A673 (cell line): ENCODE measurements at regions not wholly inside any gene's neighbourhood (a gene's known extent, or its start where the extent isn't known, plus 50 kb on each side); places are given as distances from the start of the nearest gene placed in this dataset.

Experiments
- BruUV-seq: library from RNA; stranded (reverse); fragments of 400-500 nt; replicated peaks from 2 replicates; lab custom pipeline; 2021; lab: Mats Ljungman, UMichigan
- CTCF ChIA-PET: fragments of 300-600 bp; sonication (Branson Sonifier 250); formaldehyde crosslinking; loops from one replicate; lab custom pipeline; 2022; ENCODE audit warnings: antibody characterized with exemption; lab: Charles Lee
- POLR2A ChIA-PET: fragments of 300-600 bp; sonication (Branson Sonifier 250); formaldehyde crosslinking; loops from one replicate; lab custom pipeline; 2022; ENCODE audit warnings: antibody characterized with exemption; ENCODE audit not compliant: low non-redundant PET; lab: Charles Lee
- DNase-seq: peaks from one replicate; pipeline ENCODE4 v3.0.0-alpha.2; 2015; ENCODE audit warnings: low spot score
- H3K27ac ChIP-seq: fragments of 200-600 bp; sonication (generic); 2 replicates; pipeline ENCODE4 v1.5.1; 2016; ENCODE audit warnings: mixed run types, low read depth, mild to moderate bottlenecking, mixed read lengths, antibody characterized with exemption, low read length; ENCODE audit not compliant: poor library complexity, severe bottlenecking
- H3K27me3 ChIP-seq: fragments of 200-600 bp; sonication (generic); replicated peaks from 2 replicates; pipeline ENCODE4 v1.6.1; 2017; ENCODE audit warnings: mixed run types, low read depth, mild to moderate bottlenecking, mixed read lengths, antibody characterized with exemption, low read length; ENCODE audit not compliant: insufficient read depth, poor library complexity
- H3K36me3 ChIP-seq: fragments of 200-600 bp; sonication (generic); 2 replicates; pipeline ENCODE4 v1.6.1; 2016; ENCODE audit warnings: mixed run types, mild to moderate bottlenecking, mixed read lengths, antibody characterized with exemption, low read length; ENCODE audit not compliant: insufficient read depth, poor library complexity, severe bottlenecking
- H3K4me1 ChIP-seq: fragments of 200-600 bp; sonication (generic); 2 replicates; pipeline ENCODE4 v1.6.1; 2017; ENCODE audit warnings: mixed run types, mild to moderate bottlenecking, mixed read lengths, antibody characterized with exemption, low read length; ENCODE audit not compliant: insufficient read depth, poor library complexity, severe bottlenecking
- H3K4me3 ChIP-seq: fragments of 200-600 bp; sonication (generic); 2 replicates; pipeline ENCODE4 v1.5.1; 2016; ENCODE audit warnings: low read depth, mixed run types, mild to moderate bottlenecking, mixed read lengths, low read length; ENCODE audit not compliant: poor library complexity, severe bottlenecking
- H3K9me3 ChIP-seq: fragments of 200-600 bp; sonication (generic); 2 replicates; pipeline ENCODE4 v1.6.1; 2016; ENCODE audit warnings: mixed run types, low read depth, mild to moderate bottlenecking, mixed read lengths, antibody characterized with exemption, low read length; ENCODE audit not compliant: poor library complexity, severe bottlenecking
- EZH2 ChIP-seq: fragments of 200-600 bp; sonication (generic); IDR thresholded peaks from 2 replicates; pipeline ENCODE4 v1.6.1; 2017; ENCODE audit warnings: borderline replicate concordance, low read depth, mild to moderate bottlenecking, mixed read lengths, antibody characterized with exemption, low read length; ENCODE audit not compliant: poor library complexity, severe bottlenecking
- intact Hi-C: fragments of 100-400 bp; cut with micrococcal nuclease; formaldehyde crosslinking; loops from one replicate; pipeline ENCODE4 v1.10.0; 2022; ENCODE audit not compliant: unreplicated experiment
- TF ChIP-seq, protein P1 (sequence below): fragments of 300-800, 200-600 bp; sonication (generic); conservative IDR thresholded peaks from 2 replicates; pipeline ENCODE4 v1.5.1; 2017; ENCODE audit warnings: low read depth, mild to moderate bottlenecking, antibody characterized with exemption, low read length, moderate library complexity, mixed read lengths

DNA sequence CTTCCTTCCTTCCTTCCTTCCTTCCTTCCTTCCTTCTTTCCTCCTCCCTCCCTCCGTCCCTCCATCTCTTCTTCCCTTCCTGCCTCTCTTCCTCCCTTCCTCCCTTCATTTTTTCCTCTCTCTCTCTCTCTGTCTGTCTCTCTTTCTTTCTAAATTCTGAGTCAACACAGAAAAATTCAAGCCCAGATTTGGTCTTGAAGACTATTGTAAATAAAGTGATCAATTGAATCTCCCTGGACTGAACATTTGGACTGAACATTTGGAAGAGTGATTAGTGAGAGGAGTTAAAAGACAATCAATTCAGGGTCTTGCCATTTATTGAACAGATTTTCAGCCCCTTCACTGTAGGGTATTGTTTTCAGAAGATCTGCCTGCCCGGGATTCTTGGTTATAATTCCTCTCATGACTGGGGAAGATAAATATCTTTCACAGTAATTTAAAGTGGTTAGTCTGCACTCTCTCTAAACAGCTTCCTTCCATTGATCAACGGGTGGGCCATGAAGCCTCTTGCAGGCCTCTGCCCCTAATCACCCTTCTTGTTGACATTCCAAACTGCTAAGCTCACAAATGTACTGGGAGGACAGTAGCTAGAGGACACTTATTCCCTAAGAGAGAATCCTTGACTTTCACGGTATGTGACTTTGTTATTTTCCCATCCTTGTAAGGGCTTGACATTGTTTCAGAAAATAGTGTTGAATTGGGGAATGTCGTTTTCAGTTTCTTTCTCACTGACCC, 101.7 kb upstream of the BMP2 start:
- BruUV-seq: no TSS peak
- TF ChIP-seq EZH2: no peak
- TF ChIP-seq, protein P1, sequence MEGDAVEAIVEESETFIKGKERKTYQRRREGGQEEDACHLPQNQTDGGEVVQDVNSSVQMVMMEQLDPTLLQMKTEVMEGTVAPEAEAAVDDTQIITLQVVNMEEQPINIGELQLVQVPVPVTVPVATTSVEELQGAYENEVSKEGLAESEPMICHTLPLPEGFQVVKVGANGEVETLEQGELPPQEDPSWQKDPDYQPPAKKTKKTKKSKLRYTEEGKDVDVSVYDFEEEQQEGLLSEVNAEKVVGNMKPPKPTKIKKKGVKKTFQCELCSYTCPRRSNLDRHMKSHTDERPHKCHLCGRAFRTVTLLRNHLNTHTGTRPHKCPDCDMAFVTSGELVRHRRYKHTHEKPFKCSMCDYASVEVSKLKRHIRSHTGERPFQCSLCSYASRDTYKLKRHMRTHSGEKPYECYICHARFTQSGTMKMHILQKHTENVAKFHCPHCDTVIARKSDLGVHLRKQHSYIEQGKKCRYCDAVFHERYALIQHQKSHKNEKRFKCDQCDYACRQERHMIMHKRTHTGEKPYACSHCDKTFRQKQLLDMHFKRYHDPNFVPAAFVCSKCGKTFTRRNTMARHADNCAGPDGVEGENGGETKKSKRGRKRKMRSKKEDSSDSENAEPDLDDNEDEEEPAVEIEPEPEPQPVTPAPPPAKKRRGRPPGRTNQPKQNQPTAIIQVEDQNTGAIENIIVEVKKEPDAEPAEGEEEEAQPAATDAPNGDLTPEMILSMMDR: no peak
- no peak for DNase-seq
- intact Hi-C loops: no loop called here
- no peaks in the 10 kb centered on the region for H3K4me1 ChIP-seq
- H3K27ac ChIP-seq: no peak overlapping the region
- H3K9me3 ChIP-seq: no peaks in the 10 kb centered on the region
- ChIA-PET POLR2A (no interaction called here), CTCF (no interaction called here)
- H3K36me3 ChIP-seq: no peaks in the 10 kb centered on the region
- H3K27me3 ChIP-seq: no peaks in the 10 kb centered on the region
- no peak overlapping the region for H3K4me3 ChIP-seq

DNA sequence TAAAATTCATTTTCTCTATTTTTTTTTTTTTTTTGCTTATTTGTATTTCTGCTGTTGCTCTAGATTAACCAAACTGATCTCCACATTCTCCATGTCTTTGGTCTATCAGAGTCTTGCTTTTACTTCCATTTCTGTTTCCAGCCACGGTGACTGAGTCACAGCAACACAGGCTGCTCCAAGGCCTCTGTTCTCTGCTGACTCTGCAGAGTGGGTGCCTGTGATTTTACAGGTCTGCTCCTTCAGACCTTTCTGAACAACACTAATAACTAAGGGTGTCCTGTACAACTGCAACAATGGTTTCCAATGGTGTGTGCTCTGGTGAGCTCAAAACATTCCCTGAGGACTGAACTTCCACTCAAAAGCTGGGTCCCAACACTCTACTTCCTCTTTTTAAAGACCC, 102.3 kb upstream of the BMP2 start:
- no peaks in the 10 kb centered on the region for H3K4me1 ChIP-seq
- intact Hi-C loops: no loop called here
- H3K9me3 ChIP-seq: no peaks in the 10 kb centered on the region
- no peak for DNase-seq
- TF ChIP-seq, protein P1: no peak
- TF ChIP-seq EZH2: no peak
- no TSS peak for BruUV-seq
- POLR2A ChIA-PET: no interaction called here
- H3K36me3 ChIP-seq: no peaks in the 10 kb centered on the region
- no peak overlapping the region for H3K4me3 ChIP-seq
- CTCF ChIA-PET: no interaction called here
- H3K27ac ChIP-seq: no peak overlapping the region
- H3K27me3 ChIP-seq: no peaks in the 10 kb centered on the region

GRCh38 chr20:6664574-6664973, 102.9 kb upstream of the BMP2 start:
- POLR2A ChIA-PET: no interaction called here
- Histone ChIP-seq H3K27me3 (no peaks in the 10 kb centered on the region), H3K27ac (no peak overlapping the region), H3K9me3 (no peaks in the 10 kb centered on the region), H3K4me3 (no peak overlapping the region), H3K4me1 (no peaks in the 10 kb centered on the region), H3K36me3 (no peaks in the 10 kb centered on the region)
- no peak for TF ChIP-seq EZH2
- TF ChIP-seq, protein P1: no peak
- no peak for DNase-seq
- BruUV-seq: no TSS peak
- CTCF ChIA-PET: interaction anchor here (0.6 kb wide), 1 partner anchor 95 kb away, joined by 3 read pairs; no protein-coding TSS in a partner anchor
- intact Hi-C loops: no loop called here
